ENCODE measurements at regions not wholly inside any gene's neighbourhood (a gene's known extent, or its start where the extent isn't known, plus 50 kb on each side); places are given as distances from the start of the nearest gene placed in this dataset.
A peak's percentile ranks its signal among the peaks of the same experiment; 100 is the strongest.

DNA sequence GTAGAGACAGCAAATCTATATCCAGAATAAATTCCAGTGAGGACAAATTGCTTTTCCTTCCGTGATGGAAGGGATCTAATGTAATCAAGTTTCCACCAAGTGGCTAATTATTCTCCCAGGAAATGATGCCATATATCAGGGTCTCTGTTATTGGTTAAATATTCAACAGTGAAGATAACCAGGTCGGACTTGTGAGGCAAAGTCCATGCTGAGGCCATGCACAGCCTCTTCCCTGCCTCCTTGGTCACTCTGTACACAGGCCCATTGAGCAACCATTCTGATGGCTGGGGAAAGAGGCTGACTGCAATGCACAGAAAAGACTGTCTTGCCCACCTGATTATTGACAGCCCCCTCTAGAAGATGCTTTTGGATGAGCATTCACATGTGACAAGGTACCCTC lies 90.1 kb downstream of the TNFAIP2 start (continued):
- TF ChIP-seq, protein P1, sequence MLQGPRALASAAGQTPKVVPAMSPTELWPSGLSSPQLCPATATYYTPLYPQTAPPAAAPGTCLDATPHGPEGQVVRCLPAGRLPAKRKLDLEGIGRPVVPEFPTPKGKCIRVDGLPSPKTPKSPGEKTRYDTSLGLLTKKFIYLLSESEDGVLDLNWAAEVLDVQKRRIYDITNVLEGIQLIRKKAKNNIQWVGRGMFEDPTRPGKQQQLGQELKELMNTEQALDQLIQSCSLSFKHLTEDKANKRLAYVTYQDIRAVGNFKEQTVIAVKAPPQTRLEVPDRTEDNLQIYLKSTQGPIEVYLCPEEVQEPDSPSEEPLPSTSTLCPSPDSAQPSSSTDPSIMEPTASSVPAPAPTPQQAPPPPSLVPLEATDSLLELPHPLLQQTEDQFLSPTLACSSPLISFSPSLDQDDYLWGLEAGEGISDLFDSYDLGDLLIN (CRISPR knock-in tag; IDR thresholded peaks at IDR 0.05; ENCODE audit: borderline replicate concordance) = no peak
- TF ChIP-seq DPF2 (CRISPR knock-in tag; IDR thresholded peaks at IDR 0.05; ENCODE audit: borderline replicate concordance, low read depth) (0 out of 2 replicates have a peak, but pooled peaks have one; percentile 32), ASH2L (IDR thresholded peaks at IDR 0.05; ENCODE audit: insufficient read length, low read depth, low read length) (no peak), ZNF782 (CRISPR knock-in tag; IDR thresholded peaks at IDR 0.05; ENCODE audit: borderline replicate concordance) (0 out of 2 replicates have a peak, but pooled peaks have one; percentile 31), ZNF747 (CRISPR knock-in tag; IDR thresholded peaks at IDR 0.05; ENCODE audit: borderline replicate concordance) (no peak), MAZ (IDR thresholded peaks at IDR 0.05; ENCODE audit: borderline replicate concordance, low read depth, low read length) (no peak), MAZ (CRISPR knock-in tag; IDR thresholded peaks at IDR 0.05; ENCODE audit: low read depth) (no peak), ZNF17 (CRISPR knock-in tag; IDR thresholded peaks at IDR 0.05) (no peak), ZNF644 (CRISPR knock-in tag; IDR thresholded peaks at IDR 0.05; ENCODE audit: low read depth) (peak; percentile 71), ZMYM3 (CRISPR knock-in tag; IDR thresholded peaks at IDR 0.05) (peak; percentile 48; the same call in 1 of the 2 replicates), CEBPB (IDR thresholded peaks at IDR 0.05; ENCODE audit: borderline replicate concordance, low read depth, low read length) (peak; percentile 89), AGO1 (IDR thresholded peaks at IDR 0.05; ENCODE audit: low read depth, low read length, poor library complexity, severe bottlenecking) (no peak)
- TF ChIP-seq, protein P2, sequence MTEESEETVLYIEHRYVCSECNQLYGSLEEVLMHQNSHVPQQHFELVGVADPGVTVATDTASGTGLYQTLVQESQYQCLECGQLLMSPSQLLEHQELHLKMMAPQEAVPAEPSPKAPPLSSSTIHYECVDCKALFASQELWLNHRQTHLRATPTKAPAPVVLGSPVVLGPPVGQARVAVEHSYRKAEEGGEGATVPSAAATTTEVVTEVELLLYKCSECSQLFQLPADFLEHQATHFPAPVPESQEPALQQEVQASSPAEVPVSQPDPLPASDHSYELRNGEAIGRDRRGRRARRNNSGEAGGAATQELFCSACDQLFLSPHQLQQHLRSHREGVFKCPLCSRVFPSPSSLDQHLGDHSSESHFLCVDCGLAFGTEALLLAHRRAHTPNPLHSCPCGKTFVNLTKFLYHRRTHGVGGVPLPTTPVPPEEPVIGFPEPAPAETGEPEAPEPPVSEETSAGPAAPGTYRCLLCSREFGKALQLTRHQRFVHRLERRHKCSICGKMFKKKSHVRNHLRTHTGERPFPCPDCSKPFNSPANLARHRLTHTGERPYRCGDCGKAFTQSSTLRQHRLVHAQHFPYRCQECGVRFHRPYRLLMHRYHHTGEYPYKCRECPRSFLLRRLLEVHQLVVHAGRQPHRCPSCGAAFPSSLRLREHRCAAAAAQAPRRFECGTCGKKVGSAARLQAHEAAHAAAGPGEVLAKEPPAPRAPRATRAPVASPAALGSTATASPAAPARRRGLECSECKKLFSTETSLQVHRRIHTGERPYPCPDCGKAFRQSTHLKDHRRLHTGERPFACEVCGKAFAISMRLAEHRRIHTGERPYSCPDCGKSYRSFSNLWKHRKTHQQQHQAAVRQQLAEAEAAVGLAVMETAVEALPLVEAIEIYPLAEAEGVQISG (CRISPR knock-in tag; IDR thresholded peaks at IDR 0.05) = peak; percentile 48
- TF ChIP-seq, protein P3, sequence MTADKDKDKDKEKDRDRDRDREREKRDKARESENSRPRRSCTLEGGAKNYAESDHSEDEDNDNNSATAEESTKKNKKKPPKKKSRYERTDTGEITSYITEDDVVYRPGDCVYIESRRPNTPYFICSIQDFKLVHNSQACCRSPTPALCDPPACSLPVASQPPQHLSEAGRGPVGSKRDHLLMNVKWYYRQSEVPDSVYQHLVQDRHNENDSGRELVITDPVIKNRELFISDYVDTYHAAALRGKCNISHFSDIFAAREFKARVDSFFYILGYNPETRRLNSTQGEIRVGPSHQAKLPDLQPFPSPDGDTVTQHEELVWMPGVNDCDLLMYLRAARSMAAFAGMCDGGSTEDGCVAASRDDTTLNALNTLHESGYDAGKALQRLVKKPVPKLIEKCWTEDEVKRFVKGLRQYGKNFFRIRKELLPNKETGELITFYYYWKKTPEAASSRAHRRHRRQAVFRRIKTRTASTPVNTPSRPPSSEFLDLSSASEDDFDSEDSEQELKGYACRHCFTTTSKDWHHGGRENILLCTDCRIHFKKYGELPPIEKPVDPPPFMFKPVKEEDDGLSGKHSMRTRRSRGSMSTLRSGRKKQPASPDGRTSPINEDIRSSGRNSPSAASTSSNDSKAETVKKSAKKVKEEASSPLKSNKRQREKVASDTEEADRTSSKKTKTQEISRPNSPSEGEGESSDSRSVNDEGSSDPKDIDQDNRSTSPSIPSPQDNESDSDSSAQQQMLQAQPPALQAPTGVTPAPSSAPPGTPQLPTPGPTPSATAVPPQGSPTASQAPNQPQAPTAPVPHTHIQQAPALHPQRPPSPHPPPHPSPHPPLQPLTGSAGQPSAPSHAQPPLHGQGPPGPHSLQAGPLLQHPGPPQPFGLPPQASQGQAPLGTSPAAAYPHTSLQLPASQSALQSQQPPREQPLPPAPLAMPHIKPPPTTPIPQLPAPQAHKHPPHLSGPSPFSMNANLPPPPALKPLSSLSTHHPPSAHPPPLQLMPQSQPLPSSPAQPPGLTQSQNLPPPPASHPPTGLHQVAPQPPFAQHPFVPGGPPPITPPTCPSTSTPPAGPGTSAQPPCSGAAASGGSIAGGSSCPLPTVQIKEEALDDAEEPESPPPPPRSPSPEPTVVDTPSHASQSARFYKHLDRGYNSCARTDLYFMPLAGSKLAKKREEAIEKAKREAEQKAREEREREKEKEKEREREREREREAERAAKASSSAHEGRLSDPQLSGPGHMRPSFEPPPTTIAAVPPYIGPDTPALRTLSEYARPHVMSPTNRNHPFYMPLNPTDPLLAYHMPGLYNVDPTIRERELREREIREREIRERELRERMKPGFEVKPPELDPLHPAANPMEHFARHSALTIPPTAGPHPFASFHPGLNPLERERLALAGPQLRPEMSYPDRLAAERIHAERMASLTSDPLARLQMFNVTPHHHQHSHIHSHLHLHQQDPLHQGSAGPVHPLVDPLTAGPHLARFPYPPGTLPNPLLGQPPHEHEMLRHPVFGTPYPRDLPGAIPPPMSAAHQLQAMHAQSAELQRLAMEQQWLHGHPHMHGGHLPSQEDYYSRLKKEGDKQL (CRISPR knock-in tag; IDR thresholded peaks at IDR 0.05; ENCODE audit: low read depth) = no peak
- TF ChIP-seq, protein P4, sequence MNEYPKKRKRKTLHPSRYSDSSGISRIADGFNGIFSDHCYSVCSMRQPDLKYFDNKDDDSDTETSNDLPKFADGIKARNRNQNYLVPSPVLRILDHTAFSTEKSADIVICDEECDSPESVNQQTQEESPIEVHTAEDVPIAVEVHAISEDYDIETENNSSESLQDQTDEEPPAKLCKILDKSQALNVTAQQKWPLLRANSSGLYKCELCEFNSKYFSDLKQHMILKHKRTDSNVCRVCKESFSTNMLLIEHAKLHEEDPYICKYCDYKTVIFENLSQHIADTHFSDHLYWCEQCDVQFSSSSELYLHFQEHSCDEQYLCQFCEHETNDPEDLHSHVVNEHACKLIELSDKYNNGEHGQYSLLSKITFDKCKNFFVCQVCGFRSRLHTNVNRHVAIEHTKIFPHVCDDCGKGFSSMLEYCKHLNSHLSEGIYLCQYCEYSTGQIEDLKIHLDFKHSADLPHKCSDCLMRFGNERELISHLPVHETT (CRISPR knock-in tag; conservative IDR thresholded peaks at IDR 0.05) = no peak
- TF ChIP-seq, protein P5, sequence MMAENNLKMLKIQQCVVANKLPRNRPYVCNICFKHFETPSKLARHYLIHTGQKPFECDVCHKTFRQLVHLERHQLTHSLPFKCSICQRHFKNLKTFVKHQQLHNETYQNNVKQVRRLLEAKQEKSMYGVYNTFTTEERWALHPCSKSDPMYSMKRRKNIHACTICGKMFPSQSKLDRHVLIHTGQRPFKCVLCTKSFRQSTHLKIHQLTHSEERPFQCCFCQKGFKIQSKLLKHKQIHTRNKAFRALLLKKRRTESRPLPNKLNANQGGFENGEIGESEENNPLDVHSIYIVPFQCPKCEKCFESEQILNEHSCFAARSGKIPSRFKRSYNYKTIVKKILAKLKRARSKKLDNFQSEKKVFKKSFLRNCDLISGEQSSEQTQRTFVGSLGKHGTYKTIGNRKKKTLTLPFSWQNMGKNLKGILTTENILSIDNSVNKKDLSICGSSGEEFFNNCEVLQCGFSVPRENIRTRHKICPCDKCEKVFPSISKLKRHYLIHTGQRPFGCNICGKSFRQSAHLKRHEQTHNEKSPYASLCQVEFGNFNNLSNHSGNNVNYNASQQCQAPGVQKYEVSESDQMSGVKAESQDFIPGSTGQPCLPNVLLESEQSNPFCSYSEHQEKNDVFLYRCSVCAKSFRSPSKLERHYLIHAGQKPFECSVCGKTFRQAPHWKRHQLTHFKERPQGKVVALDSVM (CRISPR knock-in tag; IDR thresholded peaks at IDR 0.05) = peak; percentile 90

Data from HepG2 (cell line).